ENCODE measurements at regions not wholly inside any gene's neighbourhood (a gene's known extent, or its start where the extent isn't known, plus 50 kb on each side); places are given as distances from the start of the nearest gene placed in this dataset.

- DNase-seq (ENCODE audit: low read depth) = no peak
Measured at GRCh38 chr1:239322369-239322768, 64.0 kb upstream of the CHRM3 start.

- no peak for DNase-seq (ENCODE audit: low read depth)
Measured at GRCh38 chr1:239321877-239322276, 64.5 kb upstream of the CHRM3 start.

GRCh38 chr1:239317948-239318347, 68.4 kb upstream of the CHRM3 start:
- no peak for DNase-seq (ENCODE audit: low read depth)

- no peak for DNase-seq (ENCODE audit: low read depth)
Measured at GRCh38 chr1:239315631-239316217, 70.6 kb upstream of the CHRM3 start.

GRCh38 chr1:239311331-239311730, 75.0 kb upstream of the CHRM3 start:
- DNase-seq (ENCODE audit: low read depth) = no peak

- DNase-seq (ENCODE audit: low read depth) = peak; percentile 3
Measured at GRCh38 chr1:239308701-239309333, 77.6 kb upstream of the CHRM3 start.

GRCh38 chr1:239307886-239308285, 78.5 kb upstream of the CHRM3 start:
- DNase-seq (ENCODE audit: low read depth) = no peak

GRCh38 chr1:239306426-239306825, 79.9 kb upstream of the CHRM3 start:
- no peak for DNase-seq (ENCODE audit: low read depth)

GRCh38 chr1:239303289-239303688, 83.1 kb upstream of the CHRM3 start:
- no peak for DNase-seq (ENCODE audit: low read depth)

- DNase-seq (ENCODE audit: low read depth) = no peak
Measured at GRCh38 chr1:239302696-239303095, 83.7 kb upstream of the CHRM3 start.

GRCh38 chr1:239301251-239301650, 85.1 kb upstream of the CHRM3 start:
- DNase-seq (ENCODE audit: low read depth) = no peak

GRCh38 chr1:239297910-239298309, 88.5 kb upstream of the CHRM3 start:
- no peak for DNase-seq (ENCODE audit: low read depth)

- DNase-seq (ENCODE audit: low read depth) = peak; percentile 12
Measured at GRCh38 chr1:239293350-239294110, 92.8 kb upstream of the CHRM3 start.

GRCh38 chr1:239288820-239289554, 97.4 kb upstream of the CHRM3 start:
- DNase-seq (ENCODE audit: low read depth) = peak; percentile 6

GRCh38 chr1:239287296-239287695, 99.1 kb upstream of the CHRM3 start:
- DNase-seq (ENCODE audit: low read depth) = no peak

- no peak for DNase-seq (ENCODE audit: low read depth)
Measured at GRCh38 chr1:239283216-239283615, 103.2 kb upstream of the CHRM3 start.

GRCh38 chr1:239282411-239282810, 104.0 kb upstream of the CHRM3 start:
- no peak for DNase-seq (ENCODE audit: low read depth)

GRCh38 chr1:239276051-239276450, 110.3 kb upstream of the CHRM3 start:
- no peak for DNase-seq (ENCODE audit: low read depth)

GRCh38 chr1:239274242-239274830, 112.0 kb upstream of the CHRM3 start:
- DNase-seq (ENCODE audit: low read depth) = peak; percentile 44

- no peak for DNase-seq (ENCODE audit: low read depth)
Measured at GRCh38 chr1:239270509-239270908, 115.9 kb upstream of the CHRM3 start.

- no peak for DNase-seq (ENCODE audit: low read depth)
Measured at GRCh38 chr1:239269706-239270105, 116.7 kb upstream of the CHRM3 start.

GRCh38 chr1:239268941-239269340, 117.4 kb upstream of the CHRM3 start:
- peak; percentile 1 for DNase-seq (ENCODE audit: low read depth)
